SK-N-SH (cell line): ENCODE measurements at regions not wholly inside any gene's neighbourhood (a gene's known extent, or its start where the extent isn't known, plus 50 kb on each side); places are given as distances from the start of the nearest gene placed in this dataset.

Experiments used
- YY1 ChIP-seq: IDR thresholded peaks from 2 replicates; pipeline ENCODE4 v1.4.0; 2012; ENCODE audit warnings: low read depth, mild to moderate bottlenecking
- TF ChIP-seq, protein P1 (sequence below): fragments of 200-600 bp; sonication (generic); IDR thresholded peaks from 2 replicates; pipeline ENCODE4 v1.6.1; 2017; ENCODE audit warnings: antibody characterized with exemption, mild to moderate bottlenecking, moderate library complexity
- TF ChIP-seq, protein P2 (sequence below): fragments of 150-350 bp; IDR thresholded peaks from 2 replicates; pipeline ENCODE4 v1.6.1; 2017; ENCODE audit warnings: antibody characterized with exemption, low read length, low read depth, borderline replicate concordance
- TF ChIP-seq, protein P3 (sequence below): IDR thresholded peaks from 2 replicates; pipeline ENCODE4 v1.4.0; 2012; ENCODE audit warnings: low read depth

DNA sequence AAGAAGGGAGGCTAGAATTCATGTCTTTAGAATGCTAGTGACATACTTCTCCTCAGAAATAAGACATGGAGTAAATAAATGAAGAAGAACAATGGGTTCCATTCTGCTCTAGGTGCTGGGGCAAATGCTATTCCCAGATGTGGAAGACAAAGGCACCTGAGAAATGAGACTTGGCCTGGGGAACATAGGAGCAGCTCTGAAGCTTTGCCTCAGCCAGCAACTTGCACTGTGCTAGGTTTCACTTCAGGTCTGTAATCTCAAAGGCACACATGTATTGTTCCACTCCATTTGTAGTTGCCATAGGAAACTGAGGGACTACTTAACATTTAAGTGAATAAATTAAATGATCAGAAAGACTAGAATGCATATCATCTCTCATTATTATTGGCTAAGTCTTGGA lies 538.9 kb upstream of the REG3G start:
- TF ChIP-seq, protein P1, sequence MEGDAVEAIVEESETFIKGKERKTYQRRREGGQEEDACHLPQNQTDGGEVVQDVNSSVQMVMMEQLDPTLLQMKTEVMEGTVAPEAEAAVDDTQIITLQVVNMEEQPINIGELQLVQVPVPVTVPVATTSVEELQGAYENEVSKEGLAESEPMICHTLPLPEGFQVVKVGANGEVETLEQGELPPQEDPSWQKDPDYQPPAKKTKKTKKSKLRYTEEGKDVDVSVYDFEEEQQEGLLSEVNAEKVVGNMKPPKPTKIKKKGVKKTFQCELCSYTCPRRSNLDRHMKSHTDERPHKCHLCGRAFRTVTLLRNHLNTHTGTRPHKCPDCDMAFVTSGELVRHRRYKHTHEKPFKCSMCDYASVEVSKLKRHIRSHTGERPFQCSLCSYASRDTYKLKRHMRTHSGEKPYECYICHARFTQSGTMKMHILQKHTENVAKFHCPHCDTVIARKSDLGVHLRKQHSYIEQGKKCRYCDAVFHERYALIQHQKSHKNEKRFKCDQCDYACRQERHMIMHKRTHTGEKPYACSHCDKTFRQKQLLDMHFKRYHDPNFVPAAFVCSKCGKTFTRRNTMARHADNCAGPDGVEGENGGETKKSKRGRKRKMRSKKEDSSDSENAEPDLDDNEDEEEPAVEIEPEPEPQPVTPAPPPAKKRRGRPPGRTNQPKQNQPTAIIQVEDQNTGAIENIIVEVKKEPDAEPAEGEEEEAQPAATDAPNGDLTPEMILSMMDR: no peak
- no peak for TF ChIP-seq YY1
- TF ChIP-seq, protein P2, sequence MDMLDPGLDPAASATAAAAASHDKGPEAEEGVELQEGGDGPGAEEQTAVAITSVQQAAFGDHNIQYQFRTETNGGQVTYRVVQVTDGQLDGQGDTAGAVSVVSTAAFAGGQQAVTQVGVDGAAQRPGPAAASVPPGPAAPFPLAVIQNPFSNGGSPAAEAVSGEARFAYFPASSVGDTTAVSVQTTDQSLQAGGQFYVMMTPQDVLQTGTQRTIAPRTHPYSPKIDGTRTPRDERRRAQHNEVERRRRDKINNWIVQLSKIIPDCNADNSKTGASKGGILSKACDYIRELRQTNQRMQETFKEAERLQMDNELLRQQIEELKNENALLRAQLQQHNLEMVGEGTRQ: no peak
- TF ChIP-seq, protein P3, sequence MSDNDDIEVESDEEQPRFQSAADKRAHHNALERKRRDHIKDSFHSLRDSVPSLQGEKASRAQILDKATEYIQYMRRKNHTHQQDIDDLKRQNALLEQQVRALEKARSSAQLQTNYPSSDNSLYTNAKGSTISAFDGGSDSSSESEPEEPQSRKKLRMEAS: no peak
